IMR-90 (cell line): ENCODE measurements at regions not wholly inside any gene's neighbourhood (a gene's known extent, or its start where the extent isn't known, plus 50 kb on each side); places are given as distances from the start of the nearest gene placed in this dataset.

ENCODE experiments used
- ATAC-seq: fragments of 200-7000 bp; cut with Tn5 transposase; 2 replicates; pipeline ENCODE4 v1.9.1; 2020; ENCODE audit warnings: low read depth, mild to moderate bottlenecking, moderate library complexity
- BruUV-seq: library from RNA; stranded (reverse); fragments of 400-500 nt; replicated peaks from 2 replicates; lab custom pipeline; 2021; lab: Mats Ljungman, UMichigan
- CTCF ChIA-PET: fragments of 300-600 bp; formaldehyde crosslinking; extraction: SDS; loops from one replicate; lab custom pipeline; 2021; ENCODE audit warnings: antibody characterized with exemption; lab: Yijun Ruan, JAX
- POLR2A ChIA-PET: fragments of 300-600 bp; sonication (Branson Sonifier 250); formaldehyde crosslinking; loops from one replicate; lab custom pipeline; 2022; ENCODE audit warnings: antibody characterized with exemption; ENCODE audit not compliant: unreplicated experiment; lab: Charles Lee
- DNase-seq: peaks from one replicate; pipeline ENCODE4 v3.0.0; 2013
- H2AFZ ChIP-seq: replicated peaks from 2 replicates; pipeline ENCODE3; 2013; ENCODE audit warnings: low read length, mild to moderate bottlenecking; ENCODE audit not compliant: poor library complexity
- H2AK5ac ChIP-seq: 2 replicates; pipeline ENCODE4 v1.6.1; 2013; ENCODE audit warnings: low read depth, low read length, inconsistent platforms
- H2AK9ac ChIP-seq: replicated peaks from 2 replicates; pipeline ENCODE3; 2013; ENCODE audit warnings: mild to moderate bottlenecking, low read depth, low read length, moderate library complexity; ENCODE audit not compliant: poor library complexity
- H2BK120ac ChIP-seq: 2 replicates; pipeline ENCODE4 v1.6.1; 2013; ENCODE audit warnings: low read depth, low read length, inconsistent platforms
- H2BK15ac ChIP-seq: 3 replicates; pipeline ENCODE4 v1.6.1; 2013; ENCODE audit warnings: low read depth, low read length, inconsistent platforms
- H2BK20ac ChIP-seq: 2 replicates; pipeline ENCODE4 v1.6.1; 2013; ENCODE audit warnings: low read depth, mild to moderate bottlenecking, inconsistent platforms, low read length, moderate library complexity
- H2BK5ac ChIP-seq: 2 replicates; pipeline ENCODE4 v1.6.1; 2013; ENCODE audit warnings: mild to moderate bottlenecking, low read depth, low read length, inconsistent platforms; ENCODE audit not compliant: poor library complexity, severe bottlenecking
- H3K14ac ChIP-seq: replicated peaks from 2 replicates; pipeline ENCODE4 v1.6.1; 2013; ENCODE audit warnings: low read depth, low read length, inconsistent platforms
- H3K18ac ChIP-seq: 2 replicates; pipeline ENCODE4 v1.6.1; 2013; ENCODE audit warnings: low read depth, low read length, control low read depth
- H3K23ac ChIP-seq: 2 replicates; pipeline ENCODE4 v1.6.1; 2013; ENCODE audit warnings: low read depth, low read length, inconsistent platforms
- H3K27ac ChIP-seq: 2 replicates; pipeline ENCODE4 v1.5.1; 2013; ENCODE audit warnings: mild to moderate bottlenecking, control low read depth, low read length; ENCODE audit not compliant: insufficient read depth
- H3K27me3 ChIP-seq: 2 replicates; pipeline ENCODE4 v1.6.1; 2013; ENCODE audit warnings: low read length; ENCODE audit not compliant: control insufficient read depth, insufficient read depth
- H3K36me3 ChIP-seq: 2 replicates; pipeline ENCODE4 v1.6.1; 2013; ENCODE audit warnings: low read length, mixed read lengths; ENCODE audit not compliant: control insufficient read depth, insufficient read depth
- H3K4ac ChIP-seq: 2 replicates; pipeline ENCODE4 v1.6.1; 2013; ENCODE audit warnings: low read depth, low read length, inconsistent platforms
- H3K4me1 ChIP-seq: 2 replicates; pipeline ENCODE4 v1.6.1; 2013; ENCODE audit warnings: low read length, mixed read lengths; ENCODE audit not compliant: control insufficient read depth, insufficient read depth
- H3K4me2 ChIP-seq: 2 replicates; pipeline ENCODE4 v1.6.1; 2013; ENCODE audit warnings: low read depth, mild to moderate bottlenecking, control low read depth, low read length, moderate library complexity
- H3K4me3 ChIP-seq: 2 replicates; pipeline ENCODE4 v1.5.1; 2013; ENCODE audit warnings: low read depth, mild to moderate bottlenecking, control low read depth, low read length, moderate library complexity; ENCODE audit not compliant: insufficient read depth
- H3K56ac ChIP-seq: 2 replicates; pipeline ENCODE4 v1.6.1; 2013; ENCODE audit warnings: low read length, inconsistent platforms; ENCODE audit not compliant: insufficient read depth; ENCODE audit errors: extremely low read depth
- H3K79me1 ChIP-seq, 2 experiments: 2 replicates each; pipeline ENCODE4 v1.6.1; 2013; ENCODE audit warnings: low read length in 2 of 2, inconsistent platforms in 1 of 2, low read depth in 1 of 2
- H3K9ac ChIP-seq: 2 replicates; pipeline ENCODE4 v1.6.1; 2013; ENCODE audit warnings: low read depth, low read length, control low read depth
- H3K9me1 ChIP-seq: 2 replicates; pipeline ENCODE4 v1.6.1; 2013; ENCODE audit warnings: low read length, inconsistent platforms; ENCODE audit not compliant: insufficient read depth
- H3K9me3 ChIP-seq: 2 replicates; pipeline ENCODE4 v1.6.1; 2013; ENCODE audit warnings: low read length; ENCODE audit not compliant: control insufficient read depth, insufficient read depth
- H4K20me1 ChIP-seq: 2 replicates; pipeline ENCODE4 v1.6.1; 2013; ENCODE audit warnings: low read length, inconsistent platforms; ENCODE audit not compliant: insufficient read depth
- H4K5ac ChIP-seq: 2 replicates; pipeline ENCODE4 v1.6.1; 2013; ENCODE audit warnings: mild to moderate bottlenecking, low read depth, low read length, control low read depth
- H4K8ac ChIP-seq, 2 experiments: 2 replicates each; pipeline ENCODE4 v1.6.1; 2013; ENCODE audit warnings: low read depth in 2 of 2, low read length in 2 of 2, control low read depth in 1 of 2, inconsistent platforms in 1 of 2
- H4K91ac ChIP-seq: 2 replicates; pipeline ENCODE4 v1.6.1; 2013; ENCODE audit warnings: low read depth, low read length, inconsistent platforms; ENCODE audit not compliant: insufficient read depth
- CTCF ChIP-seq: conservative IDR thresholded peaks from 2 replicates; pipeline ENCODE4 v1.5.1; 2012; ENCODE audit warnings: mild to moderate bottlenecking, low read depth, low read length, improper control_type of control experiment
- ELK1 ChIP-seq: fragments of 150-350 bp; IDR thresholded peaks from 2 replicates; pipeline ENCODE4 v1.6.1; 2016; ENCODE audit warnings: low read depth, mild to moderate bottlenecking, low read length, moderate library complexity, borderline replicate concordance
- MAFK ChIP-seq: IDR thresholded peaks from 2 replicates; pipeline ENCODE4 v1.6.1; 2012; ENCODE audit warnings: low read depth, low read length, improper control_type of control experiment
- MAZ ChIP-seq: IDR thresholded peaks from 2 replicates; pipeline ENCODE4 v1.6.1; 2012; ENCODE audit warnings: low read depth, mild to moderate bottlenecking, low read length, improper control_type of control experiment, moderate library complexity, borderline replicate concordance
- POLR2A ChIP-seq: IDR thresholded peaks from 2 replicates; pipeline ENCODE4 v1.6.1; 2012; ENCODE audit warnings: mild to moderate bottlenecking, low read depth, low read length
- RFX5 ChIP-seq: IDR thresholded peaks from 2 replicates; pipeline ENCODE4 v1.8.0; 2012; ENCODE audit warnings: low read depth, mild to moderate bottlenecking, low read length, moderate library complexity
- SMC3 ChIP-seq: fragments of 150-350 bp; IDR thresholded peaks from 2 replicates; pipeline ENCODE4 v1.6.1; 2016; ENCODE audit warnings: low read depth, mild to moderate bottlenecking, antibody characterized with exemption, low read length, moderate library complexity
- USF2 ChIP-seq: fragments of 150-350 bp; IDR thresholded peaks from 2 replicates; pipeline ENCODE4 v1.6.1; 2017; ENCODE audit warnings: mild to moderate bottlenecking, antibody characterized with exemption, low read length, low read depth
- WGBS, 2 experiments: methylation state at CpG; one replicate each; pipeline versions ENCODE4 v1.1.5 to v1.1.7; 2013; ENCODE audit warnings: missing lambda C conversion rate in 2 of 2; ENCODE audit not compliant: insufficient read length in 1 of 2; ENCODE audit errors: extremely low coverage in 2 of 2; 5-methylcytosine and 5-hydroxymethylcytosine counted together
- dilution Hi-C: fragments of 300-500 bp; cut with HindIII; formaldehyde crosslinking; loops from one replicate; pipeline ENCODE4 v1.14.3; 2018; ENCODE audit warnings: low sequenced_read_pairs; ENCODE audit not compliant: unreplicated experiment
- in situ Hi-C: fragments of 300-500 bp; cut with MboI; formaldehyde crosslinking; loops from 3 replicates; pipeline ENCODE4 v1.14.3; 2019; ENCODE audit warnings: low sequenced_read_pairs, inconsistent platforms, mixed read lengths
- intact Hi-C: fragments of 100-400 bp; cut with micrococcal nuclease; formaldehyde crosslinking; loops from 2 replicates; pipeline ENCODE4 v1.10.0; 2022

- H3K9me3 ChIP-seq = peaks cover 2% of the 10 kb centered on the region; the same call in 1 of the 2 replicates
- no peak overlapping the region for H4K8ac ChIP-seq
- no peaks in the 10 kb centered on the region for H3K27me3 ChIP-seq
- no peaks in the 10 kb centered on the region for H3K9me1 ChIP-seq
- H3K23ac ChIP-seq = no peak overlapping the region
- H3K18ac ChIP-seq = no peak overlapping the region
- H2AK9ac ChIP-seq = no peak overlapping the region
- H3K9ac ChIP-seq = no peak overlapping the region
- H2BK120ac ChIP-seq = no peak overlapping the region
- H2BK5ac ChIP-seq = no peak overlapping the region
- no peak for ATAC-seq
- no peak overlapping the region for H3K4me3 ChIP-seq
- H3K4me2 ChIP-seq = no peak overlapping the region
- H3K4me1 ChIP-seq = no peaks in the 10 kb centered on the region
- 0% methylated on average over 1 of the region's 2 CpGs; no CpG with 5 or more reads in 1 of the 2 experiments for WGBS, 2 experiments
- no peak overlapping the region for H3K4ac ChIP-seq
- H2AK5ac ChIP-seq = no peak overlapping the region
- H3K36me3 ChIP-seq = no peaks in the 10 kb centered on the region
- intact Hi-C loops = no loop called here
- H2BK20ac ChIP-seq = no peak overlapping the region
- H4K20me1 ChIP-seq = no peaks in the 10 kb centered on the region
- H2AFZ ChIP-seq = no peak overlapping the region
- no peak overlapping the region for H3K27ac ChIP-seq
- H4K5ac ChIP-seq = no peak overlapping the region
- in situ Hi-C loops = no loop called here
- no peak for DNase-seq
- H3K14ac ChIP-seq = no peak overlapping the region
- dilution Hi-C loops = no loop called here
- H4K91ac ChIP-seq = no peak overlapping the region
- CTCF ChIA-PET = no interaction called here
- no peak for TF ChIP-seq RFX5
- TF ChIP-seq ELK1 = no peak
- TF ChIP-seq MAZ = no peak
- TF ChIP-seq MAFK = no peak
- TF ChIP-seq SMC3 = no peak
- TF ChIP-seq CTCF = no peak
- TF ChIP-seq USF2 = no peak
- no peak for TF ChIP-seq POLR2A
- POLR2A ChIA-PET = no interaction called here
- no peaks in the 10 kb centered on the region for H3K79me1 ChIP-seq
- no TSS peak for BruUV-seq
- no peak overlapping the region for H2BK15ac ChIP-seq
- H3K56ac ChIP-seq = no peak overlapping the region
Observed at GRCh38 chr4:133081246-133081645, 67.8 kb upstream of the PCDH10 start.
